NCI-H510A (cell line): ENCODE measurements at regions not wholly inside any gene's neighbourhood (a gene's known extent, or its start where the extent isn't known, plus 50 kb on each side); places are given as distances from the start of the nearest gene placed in this dataset.
"Not testable (repeated sequence)": the region's sequence is repeated elsewhere in the genome, so short reads cannot be mapped to it uniquely, and the experiment has no call there.

ENCODE experiments used
- DNase-seq: peaks from one replicate; lab custom pipeline; 2025; lab: John Stamatoyannopoulos, UW

DNA sequence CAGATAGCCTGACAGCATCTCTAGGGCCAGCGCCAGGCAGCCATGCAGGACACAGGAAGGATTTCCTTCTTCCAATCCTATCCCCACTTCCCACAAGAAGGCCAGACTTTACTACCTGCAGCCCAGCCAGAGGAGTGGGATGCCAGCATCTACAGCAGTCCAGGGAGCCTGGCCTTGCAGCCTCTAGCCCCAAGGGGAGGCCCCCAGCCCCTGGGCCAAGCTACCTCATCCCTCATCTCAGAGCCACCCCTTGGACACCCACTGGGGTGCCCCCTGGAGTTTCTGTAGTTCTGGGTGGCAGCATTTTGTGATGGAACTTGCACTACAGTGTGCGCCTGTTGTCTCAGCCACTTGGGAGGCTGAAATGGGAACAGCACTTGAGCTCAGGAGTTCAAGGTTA is 170.8 kb upstream of the PODXL start:
- no peak for DNase-seq

DNA sequence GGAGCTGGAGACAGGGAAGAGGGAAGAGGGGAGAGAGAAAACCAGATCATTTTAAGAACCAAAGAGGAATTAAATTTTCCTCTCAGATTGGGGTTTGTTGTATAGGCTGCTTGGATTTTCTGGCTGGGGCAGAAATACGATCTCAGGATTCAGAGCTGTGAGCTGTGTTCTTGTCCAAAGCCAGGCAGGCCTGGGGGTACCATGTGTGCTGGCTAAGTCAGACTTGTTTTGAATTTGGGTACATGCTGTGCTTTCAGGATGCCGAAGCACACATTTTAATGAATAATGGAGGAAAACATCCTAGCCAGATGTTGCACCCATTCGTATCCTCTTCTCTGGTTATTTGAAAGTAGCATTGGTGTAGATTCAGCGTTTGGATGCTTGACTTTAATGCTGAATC is 170.3 kb upstream of the PODXL start:
- no peak for DNase-seq

DNA sequence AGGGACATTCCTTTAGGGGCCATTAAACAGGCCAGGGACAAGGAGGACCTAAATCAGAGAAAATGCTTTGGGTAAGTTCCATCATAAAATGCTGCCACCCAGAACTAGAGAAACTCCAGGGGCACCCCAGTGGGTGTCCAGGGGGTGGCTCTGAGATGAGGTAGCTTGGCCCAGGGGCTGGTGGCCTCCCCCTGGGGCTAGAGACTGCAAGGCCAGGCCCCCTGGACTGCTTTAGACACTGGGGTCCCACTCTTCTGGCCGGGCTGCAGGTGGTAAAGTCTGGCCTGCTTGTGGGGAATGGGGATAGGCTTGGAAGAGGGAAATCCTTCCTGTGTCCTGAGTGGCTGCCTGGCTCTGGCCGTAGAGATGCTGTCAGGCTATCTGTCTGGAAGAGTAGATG is 169.6 kb upstream of the PODXL start:
- no peak for DNase-seq

DNA sequence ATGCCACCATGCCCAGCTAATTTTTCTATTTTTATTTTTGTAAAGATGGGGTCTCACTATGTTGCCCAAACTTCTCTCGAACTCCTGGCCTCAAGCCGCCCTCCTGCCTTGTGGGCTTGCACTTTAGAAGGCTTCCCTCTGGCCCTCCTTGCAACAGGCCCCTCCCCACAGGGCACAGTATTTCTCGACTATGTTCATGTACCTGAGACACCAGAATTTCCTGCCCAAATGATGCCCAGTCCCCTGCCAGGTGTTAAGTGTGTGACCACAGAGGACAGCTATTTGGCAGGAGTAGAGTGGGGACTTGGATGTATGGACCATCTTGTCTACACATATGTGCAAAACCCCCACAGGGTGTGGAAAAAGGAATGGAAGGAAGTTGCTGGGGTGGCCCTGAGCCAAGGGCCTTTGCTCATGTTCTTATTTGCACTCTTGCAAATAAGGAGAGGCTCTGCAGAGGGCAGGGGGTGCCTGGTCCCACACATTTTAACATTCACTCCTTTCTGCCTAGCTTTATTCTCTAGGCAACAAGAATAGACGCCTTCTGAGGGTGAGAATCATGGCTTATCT is 168.4 kb upstream of the PODXL start:
- DNase-seq: no peak

DNA sequence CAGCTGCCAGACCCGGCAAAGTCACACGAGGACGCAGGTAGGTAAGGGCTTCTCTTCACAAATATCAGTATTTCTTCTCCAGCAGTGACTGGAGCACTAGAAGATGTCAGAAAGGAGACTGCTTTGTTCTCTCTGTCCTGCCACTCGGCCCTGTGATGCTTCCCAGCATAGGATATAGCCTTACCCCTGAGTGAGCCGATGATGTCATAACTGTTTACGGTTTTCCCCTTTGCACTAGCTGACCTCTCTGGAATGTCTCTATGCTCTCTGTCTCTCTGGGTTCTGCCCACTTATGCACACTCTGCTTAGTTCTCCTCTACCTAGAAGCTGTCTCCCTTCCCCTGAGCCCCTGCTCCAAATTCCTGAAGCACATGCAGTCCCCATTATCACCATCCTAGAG is 167.5 kb upstream of the PODXL start:
- DNase-seq: no peak

DNA sequence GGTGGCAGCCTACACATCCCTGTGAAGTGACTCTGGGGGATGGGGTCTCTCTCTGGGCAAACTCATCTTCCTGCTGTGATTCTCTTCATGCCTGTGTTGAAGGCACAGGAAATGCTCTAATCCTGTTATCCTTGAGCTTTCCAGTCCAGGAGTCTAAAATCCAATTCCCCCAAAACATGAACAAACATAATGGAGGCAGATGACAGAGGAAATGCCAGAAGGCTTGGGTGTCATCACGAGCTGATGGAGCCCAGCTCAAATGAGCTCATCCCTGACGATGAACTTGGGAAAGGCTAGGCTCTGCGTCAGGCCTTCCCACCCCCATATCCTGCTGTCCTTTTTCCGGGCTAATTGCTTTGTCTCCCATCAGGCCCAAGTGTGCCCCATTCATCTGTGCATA is 165.9 kb upstream of the PODXL start:
- no peak for DNase-seq

DNA sequence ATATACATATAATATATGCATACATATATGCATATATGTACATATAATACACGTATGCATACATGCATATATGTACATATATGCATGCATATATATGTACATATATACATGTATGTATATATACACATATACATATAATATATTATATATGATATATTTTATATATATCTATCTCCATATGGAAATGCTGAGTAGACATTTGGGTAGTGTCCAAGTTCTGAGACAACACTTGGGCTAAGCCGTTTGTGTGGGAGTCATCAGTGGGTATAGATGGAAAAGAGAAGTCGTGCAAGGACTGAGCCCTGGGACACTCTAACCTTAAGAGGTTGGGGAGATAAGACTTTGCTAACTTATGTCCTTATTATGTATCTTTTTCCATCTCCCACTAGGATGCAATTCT is 165.2 kb upstream of the PODXL start:
- DNase-seq: no peak

DNA sequence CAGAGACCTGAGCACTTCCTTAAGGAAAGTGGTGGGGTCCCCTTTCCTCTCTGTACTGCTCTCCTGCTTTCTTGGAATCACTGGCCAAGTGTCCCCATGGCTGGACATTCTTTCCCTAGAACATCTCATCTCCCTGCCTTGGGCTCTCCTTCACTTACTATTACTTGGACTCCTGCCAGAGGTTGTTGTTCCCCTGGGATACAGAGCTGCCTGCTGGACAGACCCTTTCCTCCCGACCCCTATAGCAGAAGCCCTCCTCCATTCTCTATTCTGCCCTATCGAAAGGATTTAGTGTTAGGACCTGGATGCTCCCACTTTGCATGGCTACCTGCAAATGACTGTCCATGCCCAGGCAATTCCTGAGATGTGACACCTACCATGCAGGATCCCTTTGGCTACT is 164.3 kb upstream of the PODXL start:
- DNase-seq: no peak

DNA sequence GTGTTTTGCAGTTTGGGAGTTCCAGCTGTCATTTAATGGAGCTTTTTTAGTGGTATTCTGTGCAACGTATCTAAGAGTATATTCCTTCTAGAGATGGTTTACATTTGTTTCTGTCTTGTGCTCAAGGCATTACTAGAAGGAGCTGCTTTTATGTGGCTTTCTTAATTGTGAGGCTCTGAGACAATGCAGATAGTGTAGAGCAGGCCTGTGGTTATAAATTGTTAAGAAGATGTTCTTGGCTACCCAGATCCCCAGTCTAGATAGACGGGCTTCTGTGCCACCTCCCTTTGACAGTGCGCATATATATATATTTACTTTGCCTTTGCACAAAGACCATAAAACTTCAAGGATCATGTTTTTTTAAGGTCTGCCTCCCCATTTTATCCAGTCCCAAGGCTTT is 160.8 kb upstream of the PODXL start:
- DNase-seq: no peak

DNA sequence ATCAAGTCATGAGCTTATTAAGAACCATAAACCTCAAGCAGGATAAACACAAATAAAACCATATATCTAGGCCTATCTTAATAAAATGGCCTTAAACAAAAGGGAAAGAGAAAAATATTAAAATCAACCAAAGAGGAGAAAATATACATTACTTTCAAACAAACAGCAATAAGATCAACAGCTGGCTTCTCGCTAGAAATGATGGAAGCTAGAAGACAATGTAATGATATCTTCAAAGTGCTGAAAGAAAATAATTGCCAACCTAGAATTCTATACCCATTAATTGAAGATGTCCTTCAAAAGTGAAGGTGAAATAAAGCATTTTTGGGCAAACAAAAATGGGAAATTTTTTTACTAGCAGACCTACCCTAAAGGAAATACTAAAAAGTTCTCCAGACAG is 142.9 kb upstream of the PODXL start:
- no peak for DNase-seq

DNA sequence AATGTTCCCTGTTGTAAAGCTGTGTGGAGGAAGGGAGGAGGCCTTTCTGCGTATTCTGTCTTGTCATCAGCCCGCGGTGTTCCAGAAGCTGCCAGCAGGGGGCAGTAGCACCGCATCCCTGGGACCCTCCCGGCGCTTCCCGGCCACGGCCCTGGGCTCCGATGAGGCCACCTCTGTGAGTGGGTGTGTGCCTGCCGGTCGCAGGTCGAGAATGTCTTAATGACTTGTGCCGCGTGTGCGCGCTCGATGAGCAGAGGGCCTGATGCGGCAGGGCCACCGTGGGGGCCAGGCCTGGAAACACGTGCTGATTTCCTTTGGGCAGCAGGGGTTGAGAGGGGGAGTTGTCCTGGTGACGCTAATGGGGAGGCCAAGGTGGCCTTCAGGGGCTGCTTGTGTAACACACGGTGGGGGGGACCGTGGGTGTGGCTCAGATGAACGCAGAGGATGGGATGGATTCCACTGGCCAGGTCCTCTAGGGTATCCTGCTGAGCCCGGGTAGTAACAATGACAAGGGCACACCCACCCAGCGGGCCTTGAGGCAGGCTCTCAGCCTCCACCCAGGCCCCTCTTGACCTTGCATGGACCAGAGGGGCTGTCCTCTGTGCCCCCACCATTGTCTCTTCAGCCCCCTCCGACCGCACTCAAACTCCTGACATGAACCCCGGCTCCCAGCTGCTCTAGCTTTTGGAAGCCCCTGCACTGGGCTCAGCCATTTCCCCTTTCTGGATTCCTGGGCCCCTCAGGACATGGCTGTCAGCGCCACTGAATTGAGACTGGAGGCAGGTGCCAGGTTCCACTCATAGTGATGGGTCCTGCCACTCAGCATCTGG is 135.9 kb upstream of the PODXL start:
- DNase-seq: peak; percentile 4

DNA sequence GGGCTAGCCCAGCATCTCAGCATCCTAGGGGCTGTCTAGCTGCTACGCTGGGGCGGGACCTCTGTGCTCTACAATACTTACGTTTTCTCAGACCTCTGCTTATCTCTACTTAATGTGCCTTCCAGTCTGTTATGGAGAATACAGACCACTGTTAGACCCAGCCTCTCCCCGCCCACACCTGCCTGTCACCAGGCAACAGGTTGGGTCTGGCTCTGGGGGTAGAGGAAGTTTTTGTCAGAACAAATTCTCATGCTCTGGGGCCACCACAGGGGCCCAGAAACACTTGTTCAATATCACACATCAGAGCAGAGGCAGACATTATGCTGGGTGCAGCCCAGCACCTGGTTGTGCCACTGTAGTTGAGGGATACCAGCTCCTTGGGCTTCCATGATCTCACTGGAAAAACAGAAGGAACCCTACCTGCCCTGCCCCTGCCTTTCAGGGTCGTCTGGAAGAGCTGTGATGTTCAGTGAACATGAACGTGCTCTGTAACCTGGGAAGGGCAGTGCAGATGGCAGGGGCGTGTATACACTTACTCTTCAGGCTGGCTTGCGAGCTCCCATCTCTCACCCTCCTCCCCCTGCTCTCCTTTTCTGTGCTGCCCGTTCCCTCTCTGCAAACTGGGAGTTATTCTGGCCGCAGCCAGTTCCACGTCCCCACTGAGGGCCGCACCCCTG is 135.2 kb upstream of the PODXL start:
- no peak for DNase-seq

DNA sequence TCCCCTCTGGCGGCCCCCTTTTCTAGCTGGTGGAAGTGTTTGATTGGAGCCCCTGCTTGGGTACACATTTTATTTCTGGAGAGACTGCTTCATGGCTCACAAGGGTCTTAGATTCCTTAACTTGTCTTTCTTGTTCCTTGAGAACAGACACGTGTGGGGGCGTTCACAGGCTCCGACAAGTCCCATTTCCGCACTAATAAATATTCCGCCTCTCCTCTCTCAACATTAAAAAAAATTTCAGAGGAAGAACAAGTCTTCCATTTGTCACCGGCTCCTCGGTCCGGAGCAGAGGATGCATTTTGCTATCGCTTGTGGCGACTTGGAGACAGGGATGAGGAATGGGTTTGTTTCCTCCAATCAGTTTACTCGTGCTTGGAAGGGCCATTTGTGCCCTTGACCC is 134.0 kb upstream of the PODXL start:
- DNase-seq: no peak

DNA sequence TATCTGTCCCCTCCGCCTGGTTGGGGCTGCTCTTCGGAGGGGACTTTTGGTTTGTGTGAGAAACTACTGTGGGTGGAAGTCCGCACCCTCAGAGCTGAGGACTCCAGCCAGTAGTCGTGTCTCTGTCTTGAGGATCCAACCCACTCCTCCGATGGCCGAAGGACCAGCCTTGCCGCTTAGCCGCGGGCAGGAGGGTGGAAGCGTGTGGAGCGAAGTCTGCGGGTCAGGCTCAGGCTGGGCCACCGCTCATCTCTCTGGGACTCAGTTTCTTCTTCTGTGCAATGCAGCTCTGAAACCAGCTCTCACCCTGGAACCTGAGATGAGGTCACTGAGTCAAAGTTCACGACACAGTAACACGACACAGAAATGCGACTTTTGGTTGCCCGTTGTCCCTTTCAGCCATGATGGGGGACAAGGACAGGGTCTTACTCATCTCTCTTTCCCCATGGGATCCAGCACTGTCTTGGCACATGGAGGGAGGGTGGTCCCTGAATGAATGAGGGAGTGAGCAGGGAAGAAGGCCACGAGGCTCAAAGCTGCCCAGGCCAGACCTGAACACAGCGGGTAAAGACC is 133.3 kb upstream of the PODXL start:
- DNase-seq: no peak

DNA sequence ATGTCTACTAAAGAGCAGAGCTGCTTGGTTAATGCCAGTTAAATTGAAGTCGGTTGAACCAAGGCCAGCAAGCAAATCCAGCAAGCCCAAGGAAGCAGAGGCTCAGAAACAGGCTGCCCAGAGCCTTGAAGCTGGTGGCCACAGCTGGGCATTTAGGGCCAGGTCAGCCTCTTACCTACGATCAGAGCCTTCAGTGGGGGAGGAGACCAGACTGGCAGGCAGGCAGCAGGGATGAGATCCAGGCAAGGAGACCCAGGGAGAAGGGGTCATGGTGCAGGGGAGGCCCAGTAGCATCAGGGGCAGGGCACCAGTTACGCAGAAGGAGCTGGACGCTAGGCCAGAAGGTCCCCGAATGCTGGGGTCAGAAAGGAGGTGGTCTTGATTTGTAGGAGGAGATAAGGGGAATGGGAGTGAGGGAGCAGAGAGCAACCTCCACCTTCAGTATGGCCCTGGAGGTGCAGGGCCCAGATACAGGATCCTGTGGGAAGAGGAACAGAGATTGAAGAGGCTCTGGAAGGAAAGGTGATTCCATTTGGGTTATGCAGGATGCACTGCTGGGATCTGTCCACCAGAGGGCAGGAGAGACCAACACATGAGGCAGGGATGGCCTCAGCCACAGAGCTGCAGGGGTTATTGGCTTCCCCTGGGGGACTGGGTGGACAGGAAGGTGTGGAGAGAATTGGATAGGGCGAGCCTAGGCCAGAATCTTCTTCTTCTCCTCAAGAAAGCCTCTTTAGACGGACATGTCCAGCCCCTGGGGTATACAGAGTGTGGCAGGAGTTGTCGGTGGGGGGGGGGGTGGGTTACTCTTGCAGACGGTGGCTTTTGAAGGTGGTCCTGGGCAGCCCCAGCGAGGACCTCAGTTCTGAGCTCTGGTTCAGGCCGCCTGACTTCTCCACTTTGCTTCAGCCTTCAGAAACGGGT is 132.6 kb upstream of the PODXL start:
- peak; percentile 9 for DNase-seq

DNA sequence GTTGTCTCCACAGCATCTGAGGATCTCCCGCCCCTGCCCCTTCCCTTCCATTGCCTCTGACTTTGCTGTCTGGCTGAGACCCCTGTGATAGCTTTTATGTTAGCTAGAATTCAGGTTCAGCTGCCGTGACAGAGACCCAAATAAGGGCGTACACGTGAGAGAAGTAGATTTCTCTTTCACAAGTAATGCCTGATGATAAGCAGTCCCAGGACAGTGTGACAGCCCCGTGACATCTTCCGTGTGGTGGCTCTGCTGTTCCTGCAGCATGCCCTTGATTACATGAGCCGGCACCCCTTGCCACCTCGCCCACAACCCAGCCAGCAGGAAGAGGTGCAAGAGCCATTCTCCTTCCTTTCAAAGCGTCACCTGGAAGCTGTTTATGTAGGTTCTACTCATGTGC is 130.9 kb upstream of the PODXL start:
- no peak for DNase-seq

DNA sequence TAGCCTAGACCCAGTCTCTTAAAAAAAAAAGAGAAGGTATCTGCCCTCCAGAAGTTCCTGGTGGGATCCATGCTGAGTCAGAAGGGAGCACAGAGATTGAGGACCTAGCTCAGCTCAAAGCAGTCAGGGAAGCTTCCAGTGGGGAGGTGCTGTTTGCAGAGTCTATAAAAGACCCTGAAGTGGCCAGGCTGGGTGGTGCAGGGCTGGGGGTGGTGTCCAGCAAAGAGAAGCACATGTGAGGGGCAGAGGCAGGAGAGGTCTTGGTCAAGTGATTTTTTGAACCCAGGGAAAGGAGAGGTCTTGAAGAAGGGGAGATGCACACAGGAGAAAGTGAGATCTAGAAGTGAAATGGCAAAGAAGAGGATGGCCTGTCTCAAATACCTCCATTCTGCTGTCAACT is 130.4 kb upstream of the PODXL start:
- DNase-seq: no peak

DNA sequence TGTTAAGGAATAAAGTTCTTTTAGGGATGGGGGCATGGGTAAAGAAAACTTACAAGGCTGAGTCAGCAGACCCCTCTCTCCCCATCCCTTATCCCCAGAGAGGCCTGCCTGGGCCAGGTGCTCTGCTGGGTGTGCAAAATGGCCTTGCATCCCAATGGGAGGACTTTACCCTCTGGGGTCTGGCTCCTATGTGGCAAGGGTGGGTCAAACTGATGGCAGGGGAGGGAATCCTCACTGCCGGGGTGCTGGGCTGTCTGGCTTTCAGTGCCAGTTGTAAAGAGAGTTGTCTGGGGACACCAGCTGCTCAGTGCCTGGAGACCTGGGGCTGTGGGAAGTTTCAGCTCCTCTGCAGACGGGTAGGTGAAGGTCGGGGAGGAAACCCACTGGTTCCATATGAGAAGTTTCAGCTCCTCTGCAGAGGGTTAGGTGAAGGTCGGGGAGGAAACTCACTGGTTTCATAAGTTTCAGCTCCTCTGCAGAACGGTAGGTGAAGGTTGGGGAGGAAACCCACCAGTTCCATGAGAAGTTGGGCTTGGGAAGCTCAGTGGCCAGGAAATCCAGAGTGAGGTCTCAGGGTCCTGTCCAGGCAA is 127.2 kb upstream of the PODXL start:
- no peak for DNase-seq

DNA sequence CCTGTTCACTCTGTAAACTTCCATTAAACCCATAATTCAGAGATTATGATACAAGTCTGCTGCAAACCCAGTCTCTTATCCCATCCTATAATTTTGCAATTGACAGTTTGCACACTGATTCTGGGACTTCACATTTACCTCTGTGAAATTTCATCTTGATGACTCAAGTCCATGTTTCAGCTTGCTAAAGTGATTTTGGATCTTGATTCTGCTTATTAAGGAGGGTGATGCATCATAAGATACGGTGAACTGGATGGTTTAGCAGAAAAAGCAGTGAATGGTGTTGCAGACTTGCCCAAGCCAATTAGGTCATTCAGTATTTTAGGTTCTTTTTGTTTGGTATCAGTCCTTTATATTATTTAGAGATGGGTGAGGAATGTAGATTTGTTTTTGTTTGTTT is 125.5 kb upstream of the PODXL start:
- no peak for DNase-seq

DNA sequence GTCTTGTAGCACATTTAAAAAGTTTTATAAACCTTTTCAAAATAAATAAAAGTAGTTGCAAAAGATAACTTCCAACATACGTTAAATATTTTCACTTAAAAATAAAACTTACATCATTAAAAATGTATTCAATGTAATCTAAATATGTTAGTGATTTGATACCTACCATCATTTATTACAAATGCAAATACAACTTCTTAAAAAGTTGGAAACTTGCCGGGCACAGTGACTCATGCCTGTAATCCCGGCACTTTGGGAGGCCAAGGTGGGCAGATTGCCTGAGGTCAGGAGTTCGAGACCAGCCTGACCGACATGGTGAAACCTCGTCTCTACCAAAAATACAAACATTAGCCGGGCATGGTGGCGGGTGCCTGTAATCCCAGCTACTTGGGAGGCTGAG is 122.6 kb upstream of the PODXL start:
- not testable (repeated sequence) for DNase-seq

DNA sequence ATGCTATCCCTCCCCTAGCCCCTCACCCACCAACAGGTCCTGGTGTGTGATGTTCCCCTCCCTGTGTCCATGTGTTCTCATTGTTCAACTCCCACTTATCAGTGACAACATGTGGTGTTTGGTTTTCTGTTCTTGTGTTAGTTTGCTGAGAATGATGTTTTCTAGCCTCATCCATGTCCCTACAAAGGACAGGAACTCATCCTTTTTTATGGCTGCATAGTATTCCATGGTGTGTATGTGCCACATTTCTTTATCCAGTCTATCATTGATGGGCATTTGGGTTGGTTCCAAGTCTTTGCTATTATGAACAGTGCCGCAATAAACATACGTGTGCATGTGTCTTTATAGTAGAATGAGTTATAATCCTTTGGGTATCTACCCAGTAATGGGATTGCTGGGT is 120.4 kb upstream of the PODXL start:
- DNase-seq: not testable (repeated sequence)

DNA sequence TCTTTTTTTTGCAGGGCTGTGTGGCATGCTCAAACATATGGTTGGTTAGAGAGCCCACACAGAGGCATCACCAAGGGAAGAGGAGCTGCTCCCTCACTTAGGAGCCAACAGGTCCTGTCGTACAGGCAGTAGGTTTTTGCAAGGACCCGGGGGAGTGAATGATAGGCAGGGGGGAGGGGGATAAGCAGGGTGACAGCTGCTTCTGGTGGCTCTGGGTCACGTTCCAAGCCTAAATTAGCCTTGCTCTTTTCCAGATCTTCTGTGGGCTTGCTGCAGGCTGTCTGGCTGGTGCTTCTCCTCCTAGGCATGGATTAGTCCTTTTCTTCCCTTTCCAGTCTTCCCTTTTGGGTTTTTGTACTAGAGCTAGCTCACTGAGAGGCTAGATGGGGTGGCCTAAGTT is 117.7 kb upstream of the PODXL start:
- DNase-seq: no peak
